Stimulated activated effector memory CD8-positive, alpha-beta T cell treated with anti-CD3 and anti-CD28 coated beads, Interleukin-12 subunit alpha, Interleukin-12 subunit beta, amount 100 ng/mL, for 72 hours (primary cell): ENCODE measurements at regions not wholly inside any gene's neighbourhood (a gene's known extent, or its start where the extent isn't known, plus 50 kb on each side); places are given as distances from the start of the nearest gene placed in this dataset.
A peak's percentile ranks its signal among the peaks of the same experiment; 100 is the strongest.

Experiments used
- ATAC-seq: fragments of 150-1000 bp; cut with Tn5 transposase; 2 replicates; pipeline ENCODE4 v1.10.0; 2021
- DNase-seq, 2 donors: peaks; one replicate each; pipeline ENCODE4 v3.0.0; 2021 to 2022; ENCODE audit warnings: low spot score in 2 of 2
- H3K27ac Mint-ChIP-seq: one replicate; pipeline ENCODE4 v1.8.0; 2022; ENCODE audit warnings: mild to moderate bottlenecking, mixed read lengths
- H3K36me3 Mint-ChIP-seq: one replicate; pipeline ENCODE4 v1.8.0; 2022; ENCODE audit warnings: mild to moderate bottlenecking, mixed read lengths
- H3K4me1 Mint-ChIP-seq: one replicate; pipeline ENCODE4 v1.8.0; 2022; ENCODE audit warnings: mixed read lengths
- H3K4me3 Mint-ChIP-seq: one replicate; pipeline ENCODE4 v1.8.0; 2022; ENCODE audit warnings: mild to moderate bottlenecking, mixed read lengths
- H3K9me3 Mint-ChIP-seq: one replicate; pipeline ENCODE4 v1.8.0; 2022; ENCODE audit warnings: mixed read lengths

DNA sequence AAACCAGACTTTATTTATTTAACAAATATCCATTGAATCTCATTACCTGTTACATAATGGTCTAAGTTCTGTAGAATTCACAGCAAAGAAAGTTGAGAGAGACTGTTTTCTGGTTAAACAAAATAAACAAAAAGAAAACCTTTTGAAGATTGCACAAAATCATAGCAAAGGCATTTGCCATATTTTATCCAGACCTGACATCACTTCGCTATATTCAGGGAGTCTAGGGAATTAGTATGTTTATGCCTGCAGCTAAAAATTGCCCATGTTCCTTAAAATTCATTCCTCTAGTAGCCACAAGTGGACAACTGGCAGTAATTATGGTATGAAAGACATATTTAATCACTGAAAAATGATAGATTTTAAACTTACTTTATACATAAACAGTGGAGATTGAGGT, 577.0 kb upstream of the DAB2 start:
- Mint-ChIP-seq H3K36me3 (no peaks in the 10 kb centered on the region), H3K4me3 (no peak overlapping the region), H3K4me1 (no peaks in the 10 kb centered on the region), H3K9me3 (no peaks in the 10 kb centered on the region), H3K27ac (no peak overlapping the region)
- DNase-seq (no peak), ATAC-seq (no peak)

DNA sequence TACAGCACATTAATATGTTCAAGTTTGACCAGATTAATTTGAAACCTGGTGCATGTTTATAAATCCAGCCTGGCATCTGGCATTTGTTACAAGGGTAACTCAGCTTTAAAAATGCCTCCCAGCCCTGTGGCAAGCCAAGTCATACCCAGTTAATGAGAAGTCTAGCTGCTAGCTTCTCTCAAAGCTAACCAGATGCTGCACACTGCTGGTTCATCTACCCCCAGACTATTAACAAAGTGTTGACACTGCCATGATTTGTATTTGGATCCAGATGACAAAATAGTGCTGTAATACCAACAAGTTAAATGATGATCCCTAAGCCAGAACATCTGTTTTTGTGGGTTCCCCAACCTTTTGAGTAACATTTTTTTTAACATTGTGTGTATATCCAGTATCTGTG, 573.7 kb upstream of the DAB2 start:
- no peaks in the 10 kb centered on the region for H3K9me3 Mint-ChIP-seq
- H3K4me1 Mint-ChIP-seq, result no peaks in the 10 kb centered on the region
- H3K36me3 Mint-ChIP-seq, result no peaks in the 10 kb centered on the region
- H3K27ac Mint-ChIP-seq, result no peak overlapping the region
- DNase-seq (no peak), ATAC-seq (no peak)
- H3K4me3 Mint-ChIP-seq, result no peak overlapping the region

DNA sequence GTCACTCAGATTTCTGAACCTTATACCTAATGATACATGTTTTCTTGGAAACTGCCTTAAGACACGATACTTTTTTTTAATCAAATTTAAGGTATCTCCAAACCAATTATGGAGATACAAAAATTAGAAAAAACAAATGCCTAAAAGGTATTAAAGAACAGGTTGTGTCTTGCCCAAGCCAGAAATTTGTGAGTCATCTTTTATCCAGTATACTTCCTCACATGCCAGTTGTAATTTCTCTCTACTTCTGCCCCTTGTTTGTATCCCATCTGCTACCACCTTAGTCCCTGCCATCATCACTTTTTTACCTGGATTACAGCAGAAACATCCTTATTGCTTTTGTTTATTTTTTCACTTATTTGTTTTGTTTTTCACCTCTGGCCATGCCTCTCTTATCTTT, 571.2 kb upstream of the DAB2 start:
- H3K27ac Mint-ChIP-seq, result no peak overlapping the region
- H3K4me1 Mint-ChIP-seq, result no peaks in the 10 kb centered on the region
- H3K9me3 Mint-ChIP-seq, result no peaks in the 10 kb centered on the region
- no peaks in the 10 kb centered on the region for H3K36me3 Mint-ChIP-seq
- ATAC-seq, result no peak
- no peak overlapping the region for H3K4me3 Mint-ChIP-seq
- no peak for DNase-seq

DNA sequence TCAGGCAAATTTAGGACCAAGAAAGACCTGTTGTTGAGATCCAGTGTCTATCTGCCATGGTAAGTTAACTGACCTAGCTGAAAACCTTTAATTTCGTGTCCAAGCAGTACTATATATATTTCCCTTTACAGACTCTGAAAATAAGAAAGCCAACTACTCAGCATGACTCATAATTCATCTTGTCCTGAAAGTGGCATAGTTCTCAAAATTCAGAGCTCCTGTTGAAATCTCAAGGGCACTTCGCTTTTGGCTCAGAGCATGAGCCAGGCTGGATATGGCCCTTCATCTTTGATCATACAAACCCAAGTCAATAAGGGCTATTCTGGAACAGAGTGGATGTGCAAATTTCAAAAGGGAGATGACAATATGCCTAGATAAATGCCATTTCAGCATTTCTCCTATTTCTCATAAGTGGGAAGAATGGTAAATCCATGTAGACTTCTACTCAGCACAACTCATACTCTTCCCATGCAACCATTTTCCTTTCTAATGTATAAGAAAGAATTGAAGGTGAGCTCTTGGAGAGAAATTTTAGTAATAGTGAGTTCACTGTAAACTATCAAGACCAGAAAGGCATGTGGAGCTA, 567.9 kb upstream of the DAB2 start:
- no peak overlapping the region for H3K4me3 Mint-ChIP-seq
- ATAC-seq (no peak), DNase-seq (no peak)
- no peaks in the 10 kb centered on the region for H3K4me1 Mint-ChIP-seq
- no peak overlapping the region for H3K27ac Mint-ChIP-seq
- no peaks in the 10 kb centered on the region for H3K36me3 Mint-ChIP-seq
- H3K9me3 Mint-ChIP-seq, result no peaks in the 10 kb centered on the region

DNA sequence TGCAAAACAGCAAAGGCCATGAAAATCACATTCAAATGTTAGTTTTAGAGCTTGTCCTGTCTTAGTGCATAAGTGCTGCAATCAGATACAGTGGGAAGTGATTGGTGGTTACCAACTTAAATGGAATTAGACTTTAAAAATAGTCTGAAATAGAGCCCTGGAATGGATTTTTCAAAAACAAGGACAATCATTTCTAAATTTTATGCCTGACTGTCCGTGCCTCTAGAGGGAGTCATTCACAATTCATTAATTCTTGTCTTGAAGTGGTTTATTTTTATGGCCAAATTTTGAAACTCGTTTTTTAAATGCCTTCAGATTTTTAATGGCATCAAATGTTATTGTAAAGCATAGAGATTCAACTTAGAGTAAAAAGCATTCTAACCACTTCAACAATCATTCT, 561.8 kb upstream of the DAB2 start:
- Mint-ChIP-seq H3K4me1 (no peaks in the 10 kb centered on the region), H3K4me3 (no peak overlapping the region), H3K36me3 (no peaks in the 10 kb centered on the region), H3K9me3 (no peaks in the 10 kb centered on the region), H3K27ac (no peak overlapping the region)
- DNase-seq (no peak), ATAC-seq (no peak)

DNA sequence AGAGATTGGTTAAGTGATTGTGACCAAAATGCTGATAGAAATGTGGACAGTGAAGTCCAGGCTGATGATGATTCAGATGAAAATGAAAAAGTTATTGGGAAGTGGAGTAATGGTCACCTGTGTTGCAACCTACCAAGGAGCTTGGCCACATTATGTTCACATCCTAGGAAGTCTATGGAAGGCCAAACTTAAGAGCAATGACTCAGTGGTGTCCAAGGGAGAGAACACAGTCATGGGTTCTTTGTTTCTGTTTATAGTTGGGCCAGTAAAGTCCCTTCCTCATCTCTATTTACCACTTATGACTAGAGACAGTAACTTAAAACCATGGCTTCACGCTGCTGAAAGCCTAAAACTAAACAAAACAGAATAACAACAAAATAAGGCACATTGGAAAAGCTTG, 555.3 kb upstream of the DAB2 start:
- DNase-seq (no peak), ATAC-seq (no peak)
- Mint-ChIP-seq H3K4me1 (no peaks in the 10 kb centered on the region), H3K4me3 (no peak overlapping the region), H3K9me3 (no peaks in the 10 kb centered on the region), H3K27ac (no peak overlapping the region), H3K36me3 (no peaks in the 10 kb centered on the region)

DNA sequence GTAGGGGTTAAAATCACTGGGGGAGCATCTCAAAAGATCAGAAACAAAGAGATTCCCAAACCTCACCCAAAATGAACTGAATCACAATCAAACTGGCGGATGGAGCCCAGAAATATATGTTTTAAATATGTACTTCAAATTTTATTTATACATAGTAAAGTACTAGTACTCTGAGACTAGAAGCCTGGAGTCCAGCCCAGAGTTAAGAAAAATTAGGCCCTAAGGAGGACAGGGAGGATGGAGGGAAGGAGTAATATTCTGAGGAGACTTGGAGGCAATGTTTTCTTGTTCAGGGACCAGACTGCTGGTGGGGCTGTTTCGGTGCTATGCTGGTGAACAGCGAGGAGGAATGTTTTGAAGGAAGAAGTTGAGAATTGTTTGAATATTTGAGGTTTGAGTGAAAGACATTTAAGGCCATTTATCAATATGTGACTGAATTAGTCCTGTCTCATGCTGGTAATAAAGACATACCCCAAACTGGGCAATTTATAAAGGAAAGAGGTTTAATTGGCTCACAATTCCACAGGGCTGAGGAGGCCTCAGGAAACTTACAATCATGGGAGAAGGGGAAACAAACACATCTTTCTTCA, 552.4 kb upstream of the DAB2 start:
- Mint-ChIP-seq H3K27ac (no peak overlapping the region), H3K4me1 (no peaks in the 10 kb centered on the region), H3K36me3 (no peaks in the 10 kb centered on the region), H3K9me3 (no peaks in the 10 kb centered on the region), H3K4me3 (no peak overlapping the region)
- no peak for DNase-seq
- no peak for ATAC-seq

DNA sequence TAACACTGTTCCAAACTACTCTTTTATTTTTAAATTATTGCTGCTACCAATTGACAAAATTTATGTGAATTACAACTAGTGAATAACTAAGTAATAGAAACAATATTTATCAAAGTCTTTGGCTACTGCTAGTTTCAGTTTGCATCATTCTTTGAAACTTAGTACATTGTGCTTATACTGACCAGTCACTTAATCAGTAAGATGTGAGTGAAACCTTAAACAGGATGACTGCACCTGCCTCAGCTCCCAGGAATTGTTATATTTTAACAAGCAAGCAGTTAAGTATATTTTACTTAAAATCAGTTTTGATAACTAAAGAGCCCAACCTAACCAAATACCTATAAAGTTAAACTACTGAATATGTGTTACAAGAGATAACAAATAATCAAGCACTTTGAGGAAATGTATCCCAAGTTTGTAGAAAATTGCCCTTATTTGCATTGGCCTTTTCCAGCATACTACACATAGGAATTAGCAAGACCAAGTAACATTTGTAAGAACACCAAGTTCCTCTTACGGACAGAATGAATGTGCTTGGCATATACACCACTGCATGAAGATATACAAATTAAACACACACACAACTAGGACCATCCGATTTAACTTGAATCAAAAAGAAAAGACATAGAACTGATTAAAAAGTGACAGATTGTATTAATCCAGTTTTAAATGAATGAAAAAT, 545.5 kb upstream of the DAB2 start:
- Mint-ChIP-seq H3K27ac (no peak overlapping the region), H3K4me3 (no peak overlapping the region), H3K9me3 (no peaks in the 10 kb centered on the region), H3K36me3 (no peaks in the 10 kb centered on the region), H3K4me1 (no peaks in the 10 kb centered on the region)
- DNase-seq (no peak), ATAC-seq (no peak)

DNA sequence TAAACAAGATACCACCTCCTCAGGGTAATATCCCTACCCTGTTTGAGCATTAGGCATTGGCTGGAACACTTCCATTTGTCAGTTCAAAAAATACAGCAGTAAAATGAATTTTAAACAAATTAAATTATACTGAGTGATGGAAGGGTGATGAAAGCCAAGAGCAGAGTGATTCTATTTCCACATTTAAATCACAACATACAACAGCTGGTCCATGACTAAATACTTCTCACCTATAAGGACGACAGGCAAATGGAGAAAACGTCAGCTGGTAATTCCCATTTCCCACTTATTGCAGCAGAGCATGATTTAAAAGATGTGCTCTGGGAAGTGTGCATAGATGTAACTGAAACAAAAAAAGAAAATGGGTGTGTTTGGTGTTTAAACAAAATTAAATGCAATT, 543.6 kb upstream of the DAB2 start:
- H3K9me3 Mint-ChIP-seq, result no peaks in the 10 kb centered on the region
- H3K4me1 Mint-ChIP-seq, result no peaks in the 10 kb centered on the region
- no peaks in the 10 kb centered on the region for H3K36me3 Mint-ChIP-seq
- H3K27ac Mint-ChIP-seq, result no peak overlapping the region
- no peak overlapping the region for H3K4me3 Mint-ChIP-seq
- ATAC-seq (no peak), DNase-seq (no peak)

DNA sequence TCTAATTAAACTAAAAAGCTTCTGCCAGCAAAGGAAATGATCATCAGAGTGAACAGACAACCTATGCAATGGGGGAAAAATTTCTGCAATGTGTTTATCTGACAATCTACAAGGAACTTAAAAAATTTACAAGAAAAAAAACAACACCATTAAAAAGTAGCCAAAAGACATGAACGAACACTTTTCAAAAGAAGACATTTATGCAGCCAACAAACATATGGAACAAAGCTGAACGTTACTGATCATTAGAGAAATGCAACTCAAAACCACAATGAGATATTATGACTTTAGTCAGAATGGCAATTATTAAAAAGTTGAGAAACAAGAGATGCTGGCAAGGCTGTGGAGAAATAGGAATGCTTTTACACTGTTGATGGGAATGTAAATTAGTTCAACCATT, 530.4 kb upstream of the DAB2 start:
- H3K4me3 Mint-ChIP-seq, result no peak overlapping the region
- H3K9me3 Mint-ChIP-seq, result no peaks in the 10 kb centered on the region
- no peak overlapping the region for H3K27ac Mint-ChIP-seq
- no peak for ATAC-seq
- no peaks in the 10 kb centered on the region for H3K36me3 Mint-ChIP-seq
- H3K4me1 Mint-ChIP-seq, result no peaks in the 10 kb centered on the region
- no peak for DNase-seq

DNA sequence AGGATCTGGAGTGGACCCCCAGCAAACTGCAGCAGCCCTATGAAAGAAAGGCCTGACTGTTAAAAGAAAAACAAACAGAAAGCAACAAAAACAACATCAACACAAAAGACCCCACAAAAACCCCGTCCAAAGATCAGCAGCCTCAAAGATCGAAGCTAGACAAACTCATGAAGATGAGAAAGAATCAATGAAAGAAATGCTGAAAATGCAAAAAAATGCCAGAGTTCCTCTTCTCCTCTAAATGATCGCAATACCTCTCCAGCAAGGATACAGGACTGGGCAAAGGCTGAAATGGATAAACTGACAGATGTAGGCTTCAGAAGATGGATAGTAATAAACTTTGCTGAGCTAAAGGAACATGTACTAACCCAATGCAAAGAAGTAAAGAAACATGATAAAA, 526.3 kb upstream of the DAB2 start:
- Mint-ChIP-seq H3K36me3 (no peaks in the 10 kb centered on the region), H3K4me1 (no peaks in the 10 kb centered on the region), H3K4me3 (no peak overlapping the region), H3K27ac (no peak overlapping the region), H3K9me3 (no peaks in the 10 kb centered on the region)
- no peak for ATAC-seq
- no peak for DNase-seq

DNA sequence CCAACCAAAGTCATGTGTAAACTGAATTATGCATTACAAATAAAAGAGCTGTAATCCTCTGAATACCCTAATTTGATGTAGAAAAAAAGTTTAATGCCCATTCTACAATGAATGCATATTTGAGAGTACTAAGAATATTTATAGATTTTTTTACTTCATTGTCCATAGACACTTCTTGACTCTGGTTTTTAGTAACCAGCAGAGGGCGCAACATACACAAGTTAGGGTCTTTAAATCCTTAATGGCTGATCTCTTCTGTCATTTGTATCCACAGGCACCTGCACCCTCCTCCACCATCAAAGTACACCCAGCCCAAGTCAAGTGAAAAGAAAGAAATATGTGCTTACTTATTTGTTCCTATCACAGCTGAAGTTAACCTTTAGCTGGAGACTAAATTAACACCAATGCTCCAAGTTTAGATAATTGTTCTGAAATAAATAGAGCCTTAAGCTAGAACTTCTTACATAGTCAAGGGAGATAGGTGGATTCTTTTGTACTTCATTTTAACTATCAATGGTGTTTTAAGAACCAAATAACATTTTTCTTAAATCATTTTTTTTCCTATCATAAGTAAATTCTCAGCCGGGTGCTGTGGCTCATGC, 524.2 kb upstream of the DAB2 start:
- H3K27ac Mint-ChIP-seq, result no peak overlapping the region
- peak; percentile 32 to 67 for DNase-seq
- H3K9me3 Mint-ChIP-seq, result no peaks in the 10 kb centered on the region
- H3K4me3 Mint-ChIP-seq, result no peak overlapping the region
- ATAC-seq, result peak; percentile 82
- no peaks in the 10 kb centered on the region for H3K4me1 Mint-ChIP-seq
- H3K36me3 Mint-ChIP-seq, result no peaks in the 10 kb centered on the region

DNA sequence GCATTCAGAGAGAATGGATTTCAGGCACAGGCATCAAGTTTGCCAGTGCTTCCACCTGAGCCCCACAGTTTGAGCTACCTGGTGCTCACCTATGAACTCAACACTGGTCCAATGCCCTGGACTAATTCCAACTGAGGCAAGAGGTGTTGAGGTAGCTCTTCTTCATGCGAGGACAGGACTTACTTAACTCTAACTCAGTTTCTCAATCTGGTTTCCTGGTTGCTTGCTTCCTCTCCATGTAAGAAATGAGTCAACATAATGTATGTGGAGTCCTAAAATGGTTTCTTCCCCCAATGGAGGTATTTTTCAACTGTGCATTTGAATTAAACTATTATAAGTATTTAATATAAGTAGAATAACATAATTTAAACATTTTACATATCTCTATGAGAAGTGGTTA, 523.6 kb upstream of the DAB2 start:
- no peak overlapping the region for H3K4me3 Mint-ChIP-seq
- no peak for ATAC-seq
- DNase-seq, result no peak
- H3K9me3 Mint-ChIP-seq, result no peaks in the 10 kb centered on the region
- no peak overlapping the region for H3K27ac Mint-ChIP-seq
- H3K4me1 Mint-ChIP-seq, result no peaks in the 10 kb centered on the region
- no peaks in the 10 kb centered on the region for H3K36me3 Mint-ChIP-seq

DNA sequence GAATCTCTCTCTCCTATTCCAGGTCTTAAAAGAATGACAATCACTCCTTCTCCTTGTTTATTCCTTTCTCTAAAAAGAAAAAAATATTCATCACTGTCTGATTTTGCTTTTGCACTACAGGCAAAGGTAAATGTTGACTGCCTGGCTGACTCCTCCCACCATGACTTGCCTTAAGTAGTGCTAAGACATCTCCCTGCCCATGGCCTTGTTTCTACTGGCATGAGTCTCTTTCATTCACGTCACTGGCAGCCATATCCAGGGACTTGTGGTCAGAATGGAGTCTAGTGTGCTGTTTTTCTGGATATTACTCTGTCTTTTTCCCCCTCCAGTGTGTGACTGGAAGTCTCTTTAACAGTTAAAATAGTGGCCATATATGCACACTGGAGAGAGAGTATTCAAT, 522.9 kb upstream of the DAB2 start:
- DNase-seq, result no peak
- no peak for ATAC-seq
- no peaks in the 10 kb centered on the region for H3K36me3 Mint-ChIP-seq
- no peak overlapping the region for H3K4me3 Mint-ChIP-seq
- H3K27ac Mint-ChIP-seq, result peak overlapping the region; percentile 40
- no peaks in the 10 kb centered on the region for H3K4me1 Mint-ChIP-seq
- no peaks in the 10 kb centered on the region for H3K9me3 Mint-ChIP-seq

DNA sequence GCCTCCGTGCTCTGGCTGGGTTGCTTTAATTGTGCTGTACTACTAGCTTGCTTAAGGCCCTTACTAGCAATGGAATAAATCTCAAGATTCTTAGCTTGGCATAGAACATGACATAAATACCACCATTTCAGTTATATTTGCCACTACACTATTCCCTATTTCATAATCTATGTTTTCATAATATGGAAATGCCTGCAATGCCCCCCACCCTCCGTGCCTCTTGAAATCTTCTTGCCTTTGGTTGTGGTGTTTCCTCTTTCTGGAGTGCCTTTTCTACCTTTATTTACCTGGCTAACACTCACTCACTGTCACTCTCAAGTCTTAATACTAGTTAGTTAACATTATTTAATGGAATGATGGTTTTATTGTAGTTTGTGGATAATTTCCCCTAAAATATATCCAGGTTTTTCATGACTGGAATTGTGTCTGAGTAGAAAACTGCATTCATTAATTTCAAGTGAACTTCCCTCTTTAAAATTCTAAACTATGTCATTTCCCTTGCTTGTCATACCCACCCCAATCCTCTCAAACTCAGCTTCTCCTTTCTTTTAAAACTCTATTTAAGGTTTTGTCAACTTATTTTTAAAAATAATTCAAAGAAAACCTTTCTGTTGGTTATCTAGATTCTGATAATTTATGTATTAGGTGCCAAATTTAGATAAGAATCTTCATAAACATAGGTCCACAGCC, 521.7 kb upstream of the DAB2 start:
- Mint-ChIP-seq H3K4me1 (no peaks in the 10 kb centered on the region), H3K4me3 (no peak overlapping the region), H3K27ac (no peak overlapping the region), H3K9me3 (no peaks in the 10 kb centered on the region), H3K36me3 (no peaks in the 10 kb centered on the region)
- no peak for ATAC-seq
- no peak for DNase-seq

DNA sequence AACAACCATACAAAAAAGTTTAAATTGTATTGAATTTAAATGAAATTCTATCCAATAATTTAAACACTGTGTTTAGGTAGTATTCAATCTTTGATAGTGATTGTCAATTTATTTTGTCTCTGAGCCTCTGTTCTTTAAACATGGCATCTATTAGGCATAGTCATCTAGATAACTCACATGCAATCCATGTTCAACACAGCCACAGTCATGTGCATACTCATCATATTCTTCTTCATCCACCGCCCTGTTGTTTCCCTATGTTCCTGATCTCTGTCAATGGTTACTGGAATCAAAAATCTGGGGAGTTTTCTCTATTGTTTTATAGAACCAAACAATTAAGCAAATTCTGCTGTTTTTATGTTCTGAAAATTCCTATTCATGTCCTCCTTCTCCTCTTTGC, 521.1 kb upstream of the DAB2 start:
- Mint-ChIP-seq H3K4me1 (no peaks in the 10 kb centered on the region), H3K27ac (no peak overlapping the region), H3K36me3 (no peaks in the 10 kb centered on the region), H3K9me3 (no peaks in the 10 kb centered on the region), H3K4me3 (no peak overlapping the region)
- ATAC-seq (no peak), DNase-seq (no peak)
